Fibroblast of lung (primary cell): ENCODE measurements at regions not wholly inside any gene's neighbourhood (a gene's known extent, or its start where the extent isn't known, plus 50 kb on each side); places are given as distances from the start of the nearest gene placed in this dataset.

Experiments
- DNase-seq, 2 donors: peaks; one replicate each; pipeline versions ENCODE4 v3.0.0 to v3.0.0-alpha.2; 2010; ENCODE audit warnings: low read depth in 2 of 2
- H2AFZ ChIP-seq: 2 replicates; pipeline ENCODE4 v1.5.1; 2012; ENCODE audit warnings: low read length, control low read depth, inconsistent platforms
- H3K27ac ChIP-seq: 2 replicates; pipeline ENCODE4 v1.5.1; 2011; ENCODE audit warnings: low read length, control low read depth; ENCODE audit not compliant: insufficient read depth
- H3K27me3 ChIP-seq: 2 replicates; pipeline ENCODE4 v1.5.1; 2011; ENCODE audit warnings: mild to moderate bottlenecking, low read length; ENCODE audit not compliant: control insufficient read depth, insufficient read depth
- H3K36me3 ChIP-seq: 2 replicates; pipeline ENCODE4 v1.5.1; 2011; ENCODE audit warnings: low read length; ENCODE audit not compliant: control insufficient read depth, insufficient read depth
- H3K4me1 ChIP-seq: 2 replicates; pipeline ENCODE4 v1.5.1; 2011; ENCODE audit warnings: low read length; ENCODE audit not compliant: control insufficient read depth, insufficient read depth; ENCODE audit errors: extremely low read depth
- H3K4me2 ChIP-seq: 2 replicates; pipeline ENCODE4 v1.5.1; 2011; ENCODE audit warnings: low read length, control low read depth; ENCODE audit not compliant: insufficient read depth; ENCODE audit errors: extremely low read depth
- H3K4me3 ChIP-seq, 4 experiments: fragments of 200-600 bp in 1 of 4; sonication (generic) in 1 of 4; replicated peaks in 1 of 4; 2 replicates each; pipeline ENCODE4 v1.5.1; 2011 to 2016; ENCODE audit warnings: low read length in 4 of 4, low read depth in 3 of 4, mild to moderate bottlenecking in 3 of 4, control low read depth in 2 of 4, inconsistent platforms in 1 of 4, mixed read lengths in 1 of 4; ENCODE audit not compliant: insufficient read depth in 1 of 4; ENCODE audit errors: control extremely low read depth in 1 of 4
- H3K79me2 ChIP-seq: 2 replicates; pipeline ENCODE4 v1.5.1; 2012; ENCODE audit warnings: mild to moderate bottlenecking, low read length, inconsistent platforms; ENCODE audit not compliant: control insufficient read depth, insufficient read depth
- H3K9ac ChIP-seq: 2 replicates; pipeline ENCODE4 v1.5.1; 2011; ENCODE audit warnings: mild to moderate bottlenecking, low read length, control low read depth; ENCODE audit not compliant: insufficient read depth
- H3K9me3 ChIP-seq: 2 replicates; pipeline ENCODE4 v1.5.1; 2012; ENCODE audit warnings: low read depth, low read length; ENCODE audit not compliant: control insufficient read depth, insufficient read depth
- H4K20me1 ChIP-seq: 2 replicates; pipeline ENCODE4 v1.5.1; 2011; ENCODE audit warnings: low read length; ENCODE audit not compliant: control insufficient read depth, insufficient read depth; ENCODE audit errors: extremely low read depth
- CTCF ChIP-seq, 2 donors: IDR thresholded peaks in 1 of 2; conservative IDR thresholded peaks in 1 of 2; 1 replicate in 1 of 2; 2 replicates in 1 of 2; pipeline ENCODE4 v1.5.1; 2011 to 2012; ENCODE audit warnings: low read length in 2 of 2, control low read depth in 1 of 2, inconsistent platforms in 1 of 2, low read depth in 1 of 2, mild to moderate bottlenecking in 1 of 2
- EZH2 ChIP-seq: IDR thresholded peaks from 2 replicates; pipeline ENCODE4 v1.5.1; 2012; ENCODE audit warnings: low read length, control low read depth, mild to moderate bottlenecking; ENCODE audit errors: missing control alignments

GRCh38 chr12:108066583-108067577, 62.2 kb upstream of the WSCD2 start:
- Histone ChIP-seq H3K4me2 (no peak overlapping the region), H3K4me3 (no peak overlapping the region), H2AFZ (no peak overlapping the region), H3K36me3 (no peaks in the 10 kb centered on the region), H3K27me3 (no peaks in the 10 kb centered on the region), H4K20me1 (no peaks in the 10 kb centered on the region), H3K27ac (no peak overlapping the region), H3K9ac (no peak overlapping the region), H3K79me2 (no peaks in the 10 kb centered on the region), H3K9me3 (no peaks in the 10 kb centered on the region), H3K4me1 (no peaks in the 10 kb centered on the region)
- DNase-seq = no peak
- TF ChIP-seq EZH2 (no peak), CTCF (conservative IDR thresholded peaks at IDR 0.05 in 1 of 2, IDR thresholded peaks at IDR 0.05 in 1 of 2; ENCODE audit: low read depth in 1 of 2, low read length in 2 of 2) (no peak)

GRCh38 chr12:108069651-108070165, 59.4 kb upstream of the WSCD2 start:
- H3K4me2 ChIP-seq = no peak overlapping the region
- H3K9me3 ChIP-seq = no peaks in the 10 kb centered on the region
- no peak overlapping the region for H3K9ac ChIP-seq
- no peak overlapping the region for H3K27ac ChIP-seq
- no peaks in the 10 kb centered on the region for H3K4me1 ChIP-seq
- no peak overlapping the region for H3K4me3 ChIP-seq
- H3K79me2 ChIP-seq = no peaks in the 10 kb centered on the region
- H4K20me1 ChIP-seq = no peaks in the 10 kb centered on the region
- H3K36me3 ChIP-seq = no peaks in the 10 kb centered on the region
- H2AFZ ChIP-seq = no peak overlapping the region
- no peak for TF ChIP-seq CTCF (conservative IDR thresholded peaks at IDR 0.05 in 1 of 2, IDR thresholded peaks at IDR 0.05 in 1 of 2; ENCODE audit: low read depth in 1 of 2, low read length in 2 of 2)
- TF ChIP-seq EZH2 = no peak
- no peaks in the 10 kb centered on the region for H3K27me3 ChIP-seq
- no peak for DNase-seq

GRCh38 chr12:108075561-108075960, 53.5 kb upstream of the WSCD2 start:
- no peak overlapping the region for H3K9ac ChIP-seq
- no peaks in the 10 kb centered on the region for H3K4me1 ChIP-seq
- H3K36me3 ChIP-seq = no peaks in the 10 kb centered on the region
- no peaks in the 10 kb centered on the region for H4K20me1 ChIP-seq
- H3K4me2 ChIP-seq = no peak overlapping the region
- no peaks in the 10 kb centered on the region for H3K9me3 ChIP-seq
- TF ChIP-seq EZH2 (no peak), CTCF (conservative IDR thresholded peaks at IDR 0.05 in 1 of 2, IDR thresholded peaks at IDR 0.05 in 1 of 2; ENCODE audit: low read depth in 1 of 2, low read length in 2 of 2) (no peak)
- H2AFZ ChIP-seq = no peak overlapping the region
- H3K79me2 ChIP-seq = no peaks in the 10 kb centered on the region
- no peak overlapping the region for H3K4me3 ChIP-seq
- no peak for DNase-seq
- no peak overlapping the region for H3K27ac ChIP-seq
- no peaks in the 10 kb centered on the region for H3K27me3 ChIP-seq
